ENCODE measurements at regions not wholly inside any gene's neighbourhood (a gene's known extent, or its start where the extent isn't known, plus 50 kb on each side); places are given as distances from the start of the nearest gene placed in this dataset.

GRCh38 chr22:49364398-49364797 lies 463.3 kb downstream of the BRD1 start:
- no peak for TF ChIP-seq CTCF (IDR thresholded peaks at IDR 0.05)
- no peak for TF ChIP-seq POLR2A (IDR thresholded peaks at IDR 0.05)

Data from heart left ventricle (tissue), 13 donors.